NOMO-1 (cell line): ENCODE measurements at regions not wholly inside any gene's neighbourhood (a gene's known extent, or its start where the extent isn't known, plus 50 kb on each side); places are given as distances from the start of the nearest gene placed in this dataset.
"Not testable (repeated sequence)": the region's sequence is repeated elsewhere in the genome, so short reads cannot be mapped to it uniquely, and the experiment has no call there.

Experiments
- DNase-seq, 2 experiments: peaks; one replicate each; lab custom pipeline; 2025; ENCODE audit not compliant: unreplicated experiment in 2 of 2; lab: John Stamatoyannopoulos, UW

GRCh38 chr6:62889240-62889639 lies 322.0 kb upstream of the FKBP1C start:
- DNase-seq: no peak

GRCh38 chr6:62891065-62891647 lies 320.1 kb upstream of the FKBP1C start:
- peak in 1 of 2 experiments; percentile 6 for DNase-seq

GRCh38 chr6:62894114-62894513 lies 317.2 kb upstream of the FKBP1C start:
- DNase-seq: no peak

- no peak for DNase-seq
Observed at GRCh38 chr6:62903266-62903665, 308.0 kb upstream of the FKBP1C start.

- DNase-seq: no peak
Observed at GRCh38 chr6:62904687-62905086, 306.6 kb upstream of the FKBP1C start.

- DNase-seq: no peak
Observed at GRCh38 chr6:62914530-62914929, 296.7 kb upstream of the FKBP1C start.

GRCh38 chr6:62923728-62924127 lies 287.5 kb upstream of the FKBP1C start:
- no peak for DNase-seq

GRCh38 chr6:62940848-62941247 lies 270.4 kb upstream of the FKBP1C start:
- DNase-seq: no peak

- no peak for DNase-seq
Observed at GRCh38 chr6:62942000-62942399, 269.3 kb upstream of the FKBP1C start.

GRCh38 chr6:62968834-62969233 lies 242.4 kb upstream of the FKBP1C start:
- no peak for DNase-seq

GRCh38 chr6:62971976-62972658 lies 239.2 kb upstream of the FKBP1C start:
- no peak for DNase-seq

GRCh38 chr6:62974452-62974851 lies 236.8 kb upstream of the FKBP1C start:
- no peak for DNase-seq

GRCh38 chr6:62976566-62976965 lies 234.7 kb upstream of the FKBP1C start:
- no peak for DNase-seq

- DNase-seq: no peak
Observed at GRCh38 chr6:62978920-62979319, 232.3 kb upstream of the FKBP1C start.

- no peak for DNase-seq
Observed at GRCh38 chr6:62980093-62980492, 231.2 kb upstream of the FKBP1C start.

GRCh38 chr6:62980724-62981123 lies 230.5 kb upstream of the FKBP1C start:
- DNase-seq: no peak

- DNase-seq: no peak
Observed at GRCh38 chr6:62982951-62983350, 228.3 kb upstream of the FKBP1C start.

GRCh38 chr6:62991696-62992095 lies 219.6 kb upstream of the FKBP1C start:
- DNase-seq: not testable (repeated sequence)

GRCh38 chr6:62993951-62994350 lies 217.3 kb upstream of the FKBP1C start:
- DNase-seq: no peak

GRCh38 chr6:62998022-62998421 lies 213.2 kb upstream of the FKBP1C start:
- no peak for DNase-seq

GRCh38 chr6:62999242-62999641 lies 212.0 kb upstream of the FKBP1C start:
- DNase-seq: not testable (repeated sequence)

GRCh38 chr6:62999796-63000195 lies 211.5 kb upstream of the FKBP1C start:
- no peak for DNase-seq

- DNase-seq: not testable (repeated sequence)
Observed at GRCh38 chr6:63006018-63006417, 205.3 kb upstream of the FKBP1C start.
